DMS153 treated with DMSO at 0.1 percent for 48 hours (cell line): ENCODE measurements at regions not wholly inside any gene's neighbourhood (a gene's known extent, or its start where the extent isn't known, plus 50 kb on each side); places are given as distances from the start of the nearest gene placed in this dataset.
"Not testable (repeated sequence)": the region's sequence is repeated elsewhere in the genome, so short reads cannot be mapped to it uniquely, and the experiment has no call there.

Experiments used
- DNase-seq: peaks from one replicate; lab custom pipeline; 2025; ENCODE audit not compliant: unreplicated experiment; lab: John Stamatoyannopoulos, UW

- DNase-seq = no peak
Measured at GRCh38 chr4:136001791-136002190, 1530.5 kb downstream of the PCDH18 start.

DNA sequence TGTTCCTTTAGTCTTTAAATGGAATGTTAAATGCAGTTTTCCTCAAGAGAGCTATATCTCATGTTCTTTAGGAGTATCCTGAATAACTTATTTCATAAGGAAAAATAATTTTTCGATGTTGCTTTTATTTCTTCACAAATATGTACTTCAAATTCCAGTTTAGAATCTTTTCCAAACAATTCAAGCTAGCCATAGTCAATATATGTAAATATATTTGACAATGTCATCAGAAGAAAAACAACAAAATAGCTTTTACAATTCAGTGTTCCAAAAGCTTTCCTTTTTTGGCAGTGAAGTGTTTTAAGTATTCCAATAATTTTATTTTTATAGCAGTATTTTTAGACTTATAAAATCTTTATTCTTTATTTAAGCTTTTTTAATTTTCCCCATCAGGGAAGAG lies 1532.0 kb downstream of the PCDH18 start:
- no peak for DNase-seq

- no peak for DNase-seq
Measured at GRCh38 chr4:135994360-135994759, 1537.9 kb downstream of the PCDH18 start.

- no peak for DNase-seq
Measured at GRCh38 chr4:135976860-135977259, 1555.4 kb downstream of the PCDH18 start.

DNA sequence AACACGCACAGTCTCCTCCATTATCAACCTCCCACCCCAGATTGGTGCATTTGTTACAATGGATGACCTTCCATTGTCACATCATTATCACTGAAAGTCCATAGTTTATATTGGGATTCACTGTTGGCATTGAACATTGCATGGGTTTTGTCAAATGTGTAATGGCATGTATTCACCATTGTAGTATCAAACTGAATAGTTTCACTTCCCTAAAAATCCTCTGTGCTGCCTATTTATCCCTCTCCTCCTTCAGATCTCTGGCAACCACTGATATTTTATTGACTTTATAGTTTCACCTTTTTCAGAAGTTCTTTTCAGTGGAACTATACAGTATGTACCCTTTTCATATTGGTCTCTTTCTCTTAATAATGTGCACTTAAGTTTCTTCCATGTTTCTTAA lies 1565.4 kb downstream of the PCDH18 start:
- DNase-seq = no peak

GRCh38 chr4:135963009-135963408 lies 1569.3 kb downstream of the PCDH18 start:
- no peak for DNase-seq

DNA sequence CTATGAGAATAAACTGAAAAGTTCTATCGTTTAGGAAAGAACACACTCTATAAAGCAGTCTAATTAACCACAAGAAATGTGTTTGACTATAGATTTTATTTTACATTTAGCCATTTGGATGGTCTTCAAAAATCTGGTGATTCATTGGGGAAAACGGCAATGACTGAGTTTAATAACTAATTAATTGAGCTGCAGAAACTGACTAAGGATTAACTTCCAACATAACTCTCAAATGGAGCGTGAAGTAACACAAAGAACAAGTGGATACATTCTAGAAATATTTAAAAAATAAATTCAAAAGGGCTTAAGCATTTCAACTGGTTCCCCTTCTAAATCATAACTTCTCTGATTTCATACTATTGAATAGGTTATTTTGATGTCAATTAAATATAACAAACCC lies 1582.4 kb downstream of the PCDH18 start:
- no peak for DNase-seq

- DNase-seq = no peak
Measured at GRCh38 chr4:135948797-135949196, 1583.5 kb downstream of the PCDH18 start.

GRCh38 chr4:135941671-135942070 lies 1590.6 kb downstream of the PCDH18 start:
- DNase-seq = no peak

GRCh38 chr4:135934026-135934425 lies 1598.3 kb downstream of the PCDH18 start:
- DNase-seq = no peak

DNA sequence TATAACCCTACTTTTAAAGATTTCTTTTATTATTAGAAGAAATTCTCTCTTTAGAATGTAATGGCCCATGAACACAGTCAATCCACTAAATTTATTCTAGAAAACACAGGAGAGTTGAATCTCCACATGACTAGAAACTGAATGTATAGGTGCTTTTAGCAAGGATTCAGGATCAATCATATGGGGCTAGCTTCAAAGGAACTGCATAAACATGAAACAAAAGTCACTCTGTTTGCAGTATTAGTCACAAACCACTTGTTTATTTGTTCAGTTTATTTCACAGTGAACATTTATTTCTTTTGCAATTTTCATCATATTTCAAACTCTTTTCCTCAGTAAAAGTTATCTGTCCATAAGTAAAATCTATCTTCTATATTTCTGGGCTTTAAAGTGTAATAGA lies 1604.6 kb downstream of the PCDH18 start:
- no peak for DNase-seq

DNA sequence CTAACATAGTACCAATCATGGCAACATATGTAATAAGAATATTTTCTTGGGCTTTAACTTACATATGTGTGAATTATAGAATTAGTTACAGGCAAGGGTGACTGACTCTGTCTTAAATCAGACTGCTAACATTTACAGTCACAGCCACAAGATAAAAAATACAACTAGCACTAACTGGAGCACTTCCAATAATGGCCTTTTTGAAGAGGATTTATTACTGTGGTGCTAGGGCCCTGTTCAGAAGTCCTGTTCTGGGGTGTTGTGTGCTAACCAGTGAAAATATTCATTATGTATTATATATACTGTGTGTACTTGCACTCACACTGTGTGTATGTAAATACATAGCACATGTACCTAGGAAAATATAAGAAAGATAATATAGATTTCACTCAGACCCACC lies 1611.2 kb downstream of the PCDH18 start:
- no peak for DNase-seq

GRCh38 chr4:135917011-135917410 lies 1615.3 kb downstream of the PCDH18 start:
- no peak for DNase-seq

DNA sequence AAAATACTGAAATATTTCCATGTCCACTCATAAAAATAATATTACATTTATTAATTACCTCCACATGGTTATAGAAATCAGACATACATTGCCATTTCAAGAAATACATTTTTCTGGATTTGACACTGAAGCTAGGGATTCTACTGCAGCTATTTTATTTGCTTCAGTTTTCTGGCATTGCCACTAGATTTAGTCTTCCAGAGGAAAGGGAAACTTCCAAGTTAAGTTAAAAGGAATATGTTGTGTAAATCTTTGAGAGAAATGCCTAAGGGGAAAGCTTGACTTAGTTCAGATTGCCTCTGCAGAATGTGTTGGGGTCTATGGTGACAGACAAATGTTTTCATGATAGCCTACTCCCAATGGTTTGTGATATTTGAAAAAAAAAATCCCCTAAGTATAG lies 1631.3 kb downstream of the PCDH18 start:
- DNase-seq = no peak

DNA sequence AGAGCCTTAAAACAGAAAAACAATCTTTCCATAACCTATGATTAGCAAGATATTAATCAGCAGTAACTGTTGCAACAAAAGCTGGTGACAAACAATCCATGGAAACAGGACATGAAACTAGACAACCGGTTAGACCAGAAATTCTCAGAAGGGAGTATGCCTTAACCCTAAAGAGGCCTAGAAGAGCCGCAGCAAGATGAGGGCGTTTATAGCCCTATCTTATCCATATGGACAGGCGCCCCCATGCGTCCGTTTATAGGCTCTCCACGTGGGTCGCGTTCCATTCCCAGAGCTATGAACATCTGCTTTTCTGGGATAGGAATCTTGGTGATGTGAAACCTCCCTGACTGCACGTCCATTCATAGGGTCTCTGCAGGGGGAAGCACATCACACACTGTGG lies 1662.7 kb upstream of the PABPC4L start:
- DNase-seq = not testable (repeated sequence)

DNA sequence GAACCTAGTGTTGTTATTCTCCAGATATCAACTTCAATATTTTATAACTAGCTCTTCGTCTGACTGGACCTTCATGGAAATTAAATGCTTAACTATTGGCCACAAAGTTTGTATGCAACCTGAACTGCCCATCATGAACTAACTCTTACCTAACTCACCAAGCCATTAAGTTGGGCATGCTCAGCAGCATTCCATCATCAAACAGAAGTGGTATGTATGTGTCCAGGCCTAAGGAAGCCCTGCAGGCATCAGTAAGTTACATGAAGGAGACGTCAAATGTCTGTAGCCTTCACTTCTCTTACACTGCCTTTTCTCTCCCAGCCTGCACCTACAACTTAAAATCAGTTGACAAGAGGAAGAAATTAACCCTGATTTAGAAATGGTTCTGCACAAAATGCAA lies 1639.2 kb upstream of the PABPC4L start:
- no peak for DNase-seq

DNA sequence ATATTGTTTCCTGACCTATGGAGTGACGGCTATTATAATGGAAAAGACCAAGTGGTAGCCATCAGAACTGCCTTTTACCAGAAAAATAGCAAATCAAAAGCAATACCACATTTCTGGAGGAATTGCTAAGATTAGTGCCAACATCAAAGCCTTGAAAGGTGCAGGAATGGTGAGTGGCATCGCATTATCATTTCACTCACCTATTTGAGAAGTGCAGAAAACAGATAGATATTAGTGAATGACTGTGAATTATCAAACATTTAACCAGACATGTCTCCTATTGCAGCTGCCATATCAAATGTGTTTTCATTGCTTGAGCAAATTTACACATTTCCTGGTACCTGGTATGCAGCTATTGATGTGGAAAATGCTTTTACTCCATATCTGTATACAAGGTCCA lies 1638.1 kb upstream of the PABPC4L start:
- no peak for DNase-seq

DNA sequence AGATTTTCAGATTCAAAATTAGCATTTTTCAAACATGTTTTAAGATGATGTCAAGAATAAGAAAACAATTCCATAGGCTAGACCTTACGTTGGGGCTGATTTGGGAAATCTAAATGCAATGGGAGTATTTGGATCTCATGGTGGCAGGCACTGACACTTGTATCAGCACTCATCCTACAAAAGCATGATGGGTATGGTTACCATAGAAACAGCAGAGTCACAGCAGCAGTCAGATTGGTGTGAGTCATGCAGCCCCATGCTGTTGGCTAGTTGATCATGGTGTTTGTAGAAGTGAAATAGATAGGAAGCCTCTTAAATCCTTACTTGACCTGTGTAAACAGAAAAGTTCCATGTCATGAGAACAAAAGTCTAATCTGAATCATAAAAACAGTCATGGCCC lies 1637.3 kb upstream of the PABPC4L start:
- DNase-seq = no peak

DNA sequence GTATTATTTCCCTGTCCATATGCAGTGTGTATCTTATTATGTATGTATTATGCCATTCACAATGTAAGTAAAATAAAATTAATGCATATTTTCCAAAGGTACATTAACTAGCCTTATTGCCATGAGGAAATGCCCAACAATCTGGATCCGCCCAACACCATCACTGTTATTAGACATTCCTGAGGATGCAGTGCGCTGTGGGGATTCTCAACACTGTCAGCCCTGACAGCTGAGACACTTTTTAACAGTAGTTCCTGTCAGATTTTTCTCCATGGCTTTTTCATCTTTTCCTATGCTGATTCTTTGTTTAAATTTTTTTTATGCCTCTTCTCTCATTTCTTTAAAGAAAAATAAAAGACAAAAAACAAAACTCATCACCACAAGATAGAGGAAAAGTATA lies 1632.9 kb upstream of the PABPC4L start:
- no peak for DNase-seq

- no peak for DNase-seq
Measured at GRCh38 chr4:135833529-135833928, 1631.9 kb upstream of the PABPC4L start.

DNA sequence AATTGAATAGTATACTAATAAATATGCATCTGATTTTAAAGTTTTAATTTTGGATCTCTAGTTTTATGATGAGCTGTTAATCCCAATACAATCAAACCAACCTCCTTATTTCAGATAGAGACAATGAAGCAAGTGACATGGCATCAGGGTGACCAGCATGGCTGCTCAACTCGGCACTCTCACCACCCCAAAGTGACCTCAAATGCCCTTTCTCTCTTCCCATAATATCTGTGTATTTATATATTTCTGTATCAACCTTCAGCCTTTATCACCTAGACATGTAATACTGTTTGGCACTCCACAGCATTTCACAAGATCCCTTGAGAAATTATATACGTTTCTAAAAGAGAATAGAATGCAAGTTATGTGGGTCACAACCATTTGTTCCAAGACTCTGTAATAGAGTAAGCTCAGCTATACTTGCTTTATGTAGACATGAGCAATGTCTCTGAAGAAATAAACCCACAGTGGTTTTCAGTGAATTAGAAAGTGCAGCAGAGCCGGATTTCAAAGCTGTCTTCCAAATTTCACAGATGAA lies 1623.2 kb upstream of the PABPC4L start:
- no peak for DNase-seq

DNA sequence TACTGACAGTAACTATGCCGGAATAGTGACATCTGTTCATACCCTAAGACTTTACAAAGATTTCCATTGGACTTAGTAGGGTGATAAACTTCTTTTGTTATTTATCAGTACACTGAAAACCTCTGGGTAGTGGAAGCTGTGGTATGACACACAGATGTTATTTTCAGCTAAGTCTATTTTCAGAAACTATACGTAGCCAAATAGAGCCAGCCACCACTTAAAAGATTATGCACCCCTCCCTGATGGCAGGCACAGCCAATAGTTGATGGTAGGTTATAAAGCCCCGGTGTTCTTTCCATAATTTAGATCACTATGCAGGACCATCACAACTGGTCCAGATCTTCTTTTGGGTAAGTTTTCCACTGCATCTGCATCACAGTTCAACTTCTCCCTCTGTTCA lies 1603.2 kb upstream of the PABPC4L start:
- DNase-seq = no peak

GRCh38 chr4:135777361-135777760 lies 1575.8 kb upstream of the PABPC4L start:
- no peak for DNase-seq

- no peak for DNase-seq
Measured at GRCh38 chr4:135775909-135776308, 1574.3 kb upstream of the PABPC4L start.
